ENCODE measurements at regions not wholly inside any gene's neighbourhood (a gene's known extent, or its start where the extent isn't known, plus 50 kb on each side); places are given as distances from the start of the nearest gene placed in this dataset.

DNA sequence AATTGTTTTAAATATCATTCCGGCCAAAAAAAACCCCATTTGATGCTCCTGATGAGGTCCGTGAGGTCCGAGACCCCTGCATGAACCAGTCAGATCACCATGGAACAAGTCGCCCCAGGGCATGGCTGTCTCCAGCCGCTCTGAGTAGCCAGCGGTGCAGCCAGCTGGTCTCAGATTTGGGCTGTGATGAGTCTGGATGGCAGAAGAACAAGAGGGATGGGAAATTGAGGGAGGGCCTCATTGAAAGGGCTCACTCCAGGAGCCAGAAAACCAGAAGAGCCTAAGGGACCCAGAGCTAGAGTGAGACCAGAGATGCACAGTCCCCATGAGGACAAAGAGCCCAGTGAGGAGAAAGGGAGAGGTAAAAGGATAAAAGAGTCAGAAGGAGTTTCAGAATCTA is 174.0 kb downstream of the TOMM20 start:
- TF ChIP-seq CTCF (IDR thresholded peaks at IDR 0.05; ENCODE audit: low read length) (no peak), EZH2 (IDR thresholded peaks at IDR 0.05; ENCODE audit: borderline replicate concordance, low read length) (no peak)
